PC-9 (cell line): ENCODE measurements at regions not wholly inside any gene's neighbourhood (a gene's known extent, or its start where the extent isn't known, plus 50 kb on each side); places are given as distances from the start of the nearest gene placed in this dataset.

Experiments used
- BruUV-seq: library from RNA; stranded (reverse); fragments of 400-500 nt; replicated peaks from 2 replicates; lab custom pipeline; 2021; lab: Mats Ljungman, UMichigan
- CTCF ChIA-PET: fragments of 300-600 bp; sonication (Branson Sonifier 250); formaldehyde crosslinking; loops from one replicate; lab custom pipeline; 2022; ENCODE audit warnings: antibody characterized with exemption; lab: Charles Lee
- POLR2A ChIA-PET: fragments of 300-600 bp; sonication (Branson Sonifier 250); formaldehyde crosslinking; loops from one replicate; lab custom pipeline; 2022; ENCODE audit warnings: antibody characterized with exemption; ENCODE audit not compliant: unreplicated experiment; lab: Charles Lee
- DNase-seq, 2 experiments: peaks; one replicate each; pipeline versions ENCODE4 v3.0.0 to v3.0.0-alpha.2; 2015 to 2022; ENCODE audit warnings: mixed read lengths in 1 of 2
- H2AFZ ChIP-seq: fragments of 200-600 bp; sonication (generic); 2 replicates; pipeline ENCODE4 v1.8.1; 2017; ENCODE audit warnings: antibody characterized with exemption
- H3F3A ChIP-seq: fragments of 200-600 bp; sonication (generic); 2 replicates; pipeline ENCODE4 v1.8.1; 2017; ENCODE audit warnings: antibody characterized with exemption, mild to moderate bottlenecking, low read depth; ENCODE audit not compliant: insufficient read depth
- H3K27ac ChIP-seq: fragments of 200-600 bp; sonication (generic); 2 replicates; pipeline ENCODE4 v1.6.1; 2016; ENCODE audit warnings: mixed run types
- H3K27me3 ChIP-seq: fragments of 200-600 bp; sonication (generic); 2 replicates; pipeline ENCODE4 v1.6.1; 2016; ENCODE audit warnings: low read depth, mixed run types; ENCODE audit not compliant: insufficient read depth
- H3K36me3 ChIP-seq: fragments of 200-600 bp; sonication (generic); 2 replicates; pipeline ENCODE4 v1.6.1; 2016; ENCODE audit warnings: low read depth, mixed run types
- H3K4me1 ChIP-seq: fragments of 200-600 bp; sonication (generic); replicated peaks from 2 replicates; pipeline ENCODE4 v1.6.1; 2016; ENCODE audit warnings: mixed run types; ENCODE audit not compliant: insufficient read depth
- H3K4me2 ChIP-seq: fragments of 200-600 bp; sonication (generic); 2 replicates; pipeline ENCODE4 v1.6.1; 2017; ENCODE audit warnings: mixed run types
- H3K4me3 ChIP-seq: fragments of 200-600 bp; sonication (generic); 2 replicates; pipeline ENCODE4 v1.6.1; 2016; ENCODE audit warnings: mixed run types
- H3K79me2 ChIP-seq: fragments of 200-600 bp; sonication (generic); 2 replicates; pipeline ENCODE4 v1.6.1; 2017; ENCODE audit warnings: low read depth, mixed run types
- H3K9me2 ChIP-seq: fragments of 200-600 bp; sonication (generic); 2 replicates; pipeline ENCODE4 v1.8.1; 2017; ENCODE audit warnings: mild to moderate bottlenecking; ENCODE audit not compliant: insufficient read depth
- H3K9me3 ChIP-seq: fragments of 200-600 bp; sonication (generic); 2 replicates; pipeline ENCODE4 v1.8.1; 2016; ENCODE audit warnings: low read depth; ENCODE audit not compliant: insufficient read depth
- H4K20me1 ChIP-seq: fragments of 200-600 bp; sonication (generic); 2 replicates; pipeline ENCODE4 v1.8.1; 2017; ENCODE audit not compliant: insufficient read depth
- CTCF ChIP-seq: fragments of 200-600 bp; sonication (generic); conservative IDR thresholded peaks from 2 replicates; pipeline ENCODE4 v1.6.1; 2017; ENCODE audit warnings: mixed run types, antibody characterized with exemption, mild to moderate bottlenecking, moderate library complexity
- EZH2 ChIP-seq: fragments of 200-600 bp; sonication (generic); IDR thresholded peaks from 2 replicates; pipeline ENCODE4 v1.8.0; 2017; ENCODE audit warnings: antibody characterized with exemption, low read depth
- intact Hi-C: fragments of 100-400 bp; cut with micrococcal nuclease; formaldehyde crosslinking; loops from one replicate; pipeline ENCODE4 v1.10.0; 2022; ENCODE audit not compliant: unreplicated experiment

DNA sequence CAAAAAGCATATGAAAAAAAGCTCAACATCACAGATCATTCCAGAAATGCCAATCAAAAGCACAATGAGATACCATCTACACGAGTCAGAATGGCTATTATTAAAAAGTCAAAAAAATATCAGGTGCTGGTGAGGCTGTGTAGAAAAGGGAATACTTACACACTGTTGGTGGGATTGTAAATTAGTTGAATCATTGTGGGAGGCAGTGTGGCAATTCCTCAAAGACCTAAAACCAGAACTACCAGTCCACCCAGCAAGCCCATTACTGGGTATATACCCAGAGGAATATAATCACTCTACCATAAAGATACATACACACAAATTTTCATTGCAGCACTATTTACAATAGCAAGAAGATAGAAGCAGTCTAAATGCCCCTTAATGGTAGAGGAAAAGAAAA, 529.9 kb downstream of the SLITRK1 start:
- no peaks in the 10 kb centered on the region for H4K20me1 ChIP-seq
- BruUV-seq = no TSS peak
- H3K36me3 ChIP-seq = no peaks in the 10 kb centered on the region
- intact Hi-C loops = no loop called here
- no peak for TF ChIP-seq CTCF
- no peak for TF ChIP-seq EZH2
- H3K4me1 ChIP-seq = no peaks in the 10 kb centered on the region
- no peaks in the 10 kb centered on the region for H3F3A ChIP-seq
- no peak overlapping the region for H3K4me3 ChIP-seq
- H3K9me3 ChIP-seq = no peaks in the 10 kb centered on the region
- H3K9me2 ChIP-seq = no peaks in the 10 kb centered on the region
- ChIA-PET POLR2A (interaction anchor here (0.6 kb wide), 1 partner anchor 1597 kb away, joined by 5 read pairs; no protein-coding TSS in a partner anchor), CTCF (no interaction called here)
- H3K27me3 ChIP-seq = no peaks in the 10 kb centered on the region
- H3K27ac ChIP-seq = no peak overlapping the region
- no peak for DNase-seq
- no peak overlapping the region for H3K4me2 ChIP-seq
- no peaks in the 10 kb centered on the region for H3K79me2 ChIP-seq
- no peak overlapping the region for H2AFZ ChIP-seq

- POLR2A ChIA-PET = no interaction called here
- H2AFZ ChIP-seq = no peak overlapping the region
- H3K36me3 ChIP-seq = no peaks in the 10 kb centered on the region
- no peaks in the 10 kb centered on the region for H3K9me3 ChIP-seq
- intact Hi-C loops = no loop called here
- H3K9me2 ChIP-seq = no peaks in the 10 kb centered on the region
- no peaks in the 10 kb centered on the region for H3F3A ChIP-seq
- no peak overlapping the region for H3K4me2 ChIP-seq
- H4K20me1 ChIP-seq = no peaks in the 10 kb centered on the region
- no peak for TF ChIP-seq EZH2
- no peak for TF ChIP-seq CTCF
- BruUV-seq = no TSS peak
- DNase-seq = no peak
- CTCF ChIA-PET = no interaction called here
- H3K79me2 ChIP-seq = no peaks in the 10 kb centered on the region
- no peak overlapping the region for H3K4me3 ChIP-seq
- no peak overlapping the region for H3K27ac ChIP-seq
- H3K27me3 ChIP-seq = no peaks in the 10 kb centered on the region
- H3K4me1 ChIP-seq = no peaks in the 10 kb centered on the region
Observed at GRCh38 chr13:83350569-83350968, 531.7 kb downstream of the SLITRK1 start.

- Histone ChIP-seq H3K27me3 (no peaks in the 10 kb centered on the region), H3K4me3 (no peak overlapping the region), H3K79me2 (no peaks in the 10 kb centered on the region), H3F3A (no peaks in the 10 kb centered on the region), H3K9me2 (no peaks in the 10 kb centered on the region), H3K9me3 (no peaks in the 10 kb centered on the region), H2AFZ (no peak overlapping the region), H3K4me2 (no peak overlapping the region), H3K4me1 (no peaks in the 10 kb centered on the region), H3K27ac (no peak overlapping the region), H4K20me1 (no peaks in the 10 kb centered on the region), H3K36me3 (no peaks in the 10 kb centered on the region)
- TF ChIP-seq EZH2 (no peak), CTCF (no peak)
- ChIA-PET CTCF (no interaction called here), POLR2A (no interaction called here)
- no TSS peak for BruUV-seq
- intact Hi-C loops = no loop called here
- DNase-seq = no peak
Observed at GRCh38 chr13:83344518-83344917, 537.8 kb downstream of the SLITRK1 start.
